CD8-positive, alpha-beta memory T cell (primary cell): ENCODE measurements at regions not wholly inside any gene's neighbourhood (a gene's known extent, or its start where the extent isn't known, plus 50 kb on each side); places are given as distances from the start of the nearest gene placed in this dataset.
"Not testable (repeated sequence)": the region's sequence is repeated elsewhere in the genome, so short reads cannot be mapped to it uniquely, and the experiment has no call there.

ENCODE experiments used
- CTCF ChIA-PET: fragments of 350-600 bp; sonication (Branson Sonifier 250); formaldehyde crosslinking; loops from one replicate; lab custom pipeline; 2021; ENCODE audit warnings: antibody characterized with exemption; lab: Charles Lee
- POLR2A ChIA-PET: fragments of 350-600 bp; sonication (Branson Sonifier 250); formaldehyde crosslinking; loops from one replicate; lab custom pipeline; 2021; ENCODE audit warnings: antibody characterized with exemption; lab: Charles Lee
- DNase-seq, 5 donors: peaks; one replicate each; pipeline versions ENCODE4 v3.0.0 to v3.0.0-alpha.2; 2020 to 2022; ENCODE audit warnings: mixed read lengths in 1 of 5
- H3K27ac ChIP-seq: one replicate; pipeline ENCODE4 v1.7.0; 2013; ENCODE audit warnings: low read depth, mild to moderate bottlenecking, low read length, moderate library complexity
- H3K27me3 ChIP-seq: 2 replicates; pipeline ENCODE4 v1.7.0; 2013; ENCODE audit warnings: low read length, mild to moderate bottlenecking; ENCODE audit not compliant: insufficient read depth, poor library complexity, severe bottlenecking
- H3K36me3 ChIP-seq: 2 replicates; pipeline ENCODE4 v1.7.0; 2013; ENCODE audit warnings: mild to moderate bottlenecking, low read length, moderate library complexity; ENCODE audit not compliant: insufficient read depth
- H3K4me1 ChIP-seq: 2 replicates; pipeline ENCODE4 v1.7.0; 2013; ENCODE audit warnings: mild to moderate bottlenecking, low read length, moderate library complexity; ENCODE audit not compliant: insufficient read depth
- H3K4me3 ChIP-seq: 2 replicates; pipeline ENCODE4 v1.7.0; 2013; ENCODE audit warnings: mild to moderate bottlenecking, low read length
- H3K9me3 ChIP-seq: 2 replicates; pipeline ENCODE4 v1.7.0; 2013; ENCODE audit warnings: mild to moderate bottlenecking, low read length
- H3K27ac Mint-ChIP-seq, 8 donors: one replicate each; pipeline ENCODE4 v1.8.0; 2020 to 2021; ENCODE audit warnings: mixed read lengths in 8 of 8, mild to moderate bottlenecking in 6 of 8, inconsistent platforms in 3 of 8, moderate library complexity in 3 of 8
- H3K27me3 Mint-ChIP-seq, 2 donors: one replicate each; pipeline ENCODE4 v1.8.0; 2020 to 2021; ENCODE audit warnings: mixed read lengths in 2 of 2, mild to moderate bottlenecking in 1 of 2, moderate library complexity in 1 of 2
- H3K36me3 Mint-ChIP-seq, 3 donors: one replicate each; pipeline ENCODE4 v1.8.0; 2020 to 2021; ENCODE audit warnings: mixed read lengths in 3 of 3, inconsistent platforms in 1 of 3, mild to moderate bottlenecking in 1 of 3
- H3K4me1 Mint-ChIP-seq, 3 donors: one replicate each; pipeline ENCODE4 v1.8.0; 2020 to 2021; ENCODE audit warnings: mixed read lengths in 3 of 3, inconsistent platforms in 1 of 3, mild to moderate bottlenecking in 1 of 3
- H3K4me3 Mint-ChIP-seq, 7 donors: one replicate each; pipeline ENCODE4 v1.8.0; 2020 to 2021; ENCODE audit warnings: mixed read lengths in 7 of 7, mild to moderate bottlenecking in 6 of 7, moderate library complexity in 4 of 7, inconsistent platforms in 2 of 7
- H3K9me3 Mint-ChIP-seq, 5 donors: one replicate each; pipeline ENCODE4 v1.8.0; 2020 to 2022; ENCODE audit warnings: mixed read lengths in 5 of 5, mild to moderate bottlenecking in 3 of 5, moderate library complexity in 2 of 5, inconsistent platforms in 1 of 5

- no peaks in the 10 kb centered on the region for H3K36me3 Mint-ChIP-seq
- H3K27me3 ChIP-seq, result no peaks in the 10 kb centered on the region
- H3K4me3 Mint-ChIP-seq, result no peak overlapping the region
- no peaks in the 10 kb centered on the region for H3K4me1 Mint-ChIP-seq
- ChIA-PET POLR2A (no interaction called here), CTCF (no interaction called here)
- no peak overlapping the region for H3K27ac Mint-ChIP-seq
- H3K9me3 ChIP-seq, result no peaks in the 10 kb centered on the region
- H3K4me3 ChIP-seq, result no peak overlapping the region
- DNase-seq, result no peak
- no peak overlapping the region for H3K27ac ChIP-seq
- no peaks in the 10 kb centered on the region for H3K4me1 ChIP-seq
- peaks cover 0 to 2% of the 10 kb centered on the region in 2 donors for H3K27me3 Mint-ChIP-seq
- H3K36me3 ChIP-seq, result no peaks in the 10 kb centered on the region
- peaks cover 0 to 4% (median 0%) of the 10 kb centered on the region in 5 donors for H3K9me3 Mint-ChIP-seq
Observed at GRCh38 chr3:87835236-87835635, 223.6 kb downstream of the CGGBP1 start.

DNA sequence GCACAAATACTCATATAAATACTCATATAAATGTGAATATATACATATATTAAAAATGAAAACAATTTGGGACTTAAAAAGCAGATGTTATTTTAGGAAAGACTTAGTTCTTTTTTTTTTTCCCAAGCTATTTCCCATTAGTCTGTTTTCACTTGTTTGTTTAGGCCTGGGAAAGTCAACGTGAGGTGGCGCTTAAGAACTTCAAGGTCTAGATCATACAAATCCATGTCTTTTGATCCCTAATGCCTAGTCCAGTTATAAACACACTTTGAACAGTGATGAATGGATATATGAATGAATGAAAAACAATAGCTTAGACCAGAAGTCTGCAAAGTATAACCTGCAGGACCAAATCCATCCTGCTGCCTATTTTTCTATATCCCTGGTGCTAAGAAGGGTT, 224.5 kb downstream of the CGGBP1 start:
- Histone ChIP-seq H3K9me3 (no peaks in the 10 kb centered on the region), H3K4me3 (no peak overlapping the region), H3K27me3 (no peaks in the 10 kb centered on the region), H3K27ac (no peak overlapping the region), H3K4me1 (no peaks in the 10 kb centered on the region), H3K36me3 (no peaks in the 10 kb centered on the region)
- peaks cover 0 to 3% (median 0%) of the 10 kb centered on the region in 5 donors for H3K9me3 Mint-ChIP-seq
- no peak for DNase-seq
- CTCF ChIA-PET, result no interaction called here
- no peaks in the 10 kb centered on the region for H3K4me1 Mint-ChIP-seq
- peaks cover 0 to 2% of the 10 kb centered on the region in 2 donors for H3K27me3 Mint-ChIP-seq
- H3K4me3 Mint-ChIP-seq, result no peak overlapping the region
- no peak overlapping the region for H3K27ac Mint-ChIP-seq
- POLR2A ChIA-PET, result no interaction called here
- H3K36me3 Mint-ChIP-seq, result no peaks in the 10 kb centered on the region

GRCh38 chr3:87833039-87833377, 225.8 kb downstream of the CGGBP1 start:
- H3K27ac Mint-ChIP-seq, result no peak overlapping the region
- H3K4me1 ChIP-seq, result no peaks in the 10 kb centered on the region
- no peaks in the 10 kb centered on the region for H3K36me3 ChIP-seq
- H3K9me3 Mint-ChIP-seq, result no peaks in the 10 kb centered on the region
- peaks cover 0 to 2% of the 10 kb centered on the region in 2 donors for H3K27me3 Mint-ChIP-seq
- H3K27ac ChIP-seq, result no peak overlapping the region
- no peaks in the 10 kb centered on the region for H3K9me3 ChIP-seq
- no peaks in the 10 kb centered on the region for H3K27me3 ChIP-seq
- no peaks in the 10 kb centered on the region for H3K36me3 Mint-ChIP-seq
- CTCF ChIA-PET, result no interaction called here
- H3K4me3 Mint-ChIP-seq, result no peak overlapping the region
- H3K4me1 Mint-ChIP-seq, result no peaks in the 10 kb centered on the region
- DNase-seq, result no peak
- no peak overlapping the region for H3K4me3 ChIP-seq
- POLR2A ChIA-PET, result no interaction called here

GRCh38 chr3:87828046-87828445, 230.8 kb downstream of the CGGBP1 start:
- POLR2A ChIA-PET, result no interaction called here
- no peak overlapping the region for H3K4me3 ChIP-seq
- no peak overlapping the region for H3K4me3 Mint-ChIP-seq

GRCh38 chr3:87822563-87822962, 236.2 kb downstream of the CGGBP1 start:
- Histone ChIP-seq H3K4me3 (no peak overlapping the region), H3K36me3 (no peaks in the 10 kb centered on the region), H3K4me1 (no peaks in the 10 kb centered on the region), H3K27ac (no peak overlapping the region), H3K9me3 (no peaks in the 10 kb centered on the region), H3K27me3 (no peaks in the 10 kb centered on the region)
- Mint-ChIP-seq H3K4me1 (no peaks in the 10 kb centered on the region), H3K4me3 (no peak overlapping the region), H3K27ac (no peak overlapping the region), H3K36me3 (no peaks in the 10 kb centered on the region), H3K9me3 (no peaks in the 10 kb centered on the region), H3K27me3 (peaks cover 3% of the 10 kb centered on the region in 2 donors)
- no peak for DNase-seq
- ChIA-PET CTCF (no interaction called here), POLR2A (no interaction called here)

More at GRCh38 chr3:87828046-87828445, 230.8 kb downstream of the CGGBP1 start:
- no peak for DNase-seq
- Mint-ChIP-seq H3K4me1 (no peaks in the 10 kb centered on the region), H3K27ac (no peak overlapping the region), H3K27me3 (peaks cover 3 to 5% of the 10 kb centered on the region in 2 donors), H3K9me3 (no peaks in the 10 kb centered on the region), H3K36me3 (no peaks in the 10 kb centered on the region)
- Histone ChIP-seq H3K36me3 (no peaks in the 10 kb centered on the region), H3K27ac (no peak overlapping the region), H3K27me3 (no peaks in the 10 kb centered on the region), H3K4me1 (no peaks in the 10 kb centered on the region), H3K9me3 (no peaks in the 10 kb centered on the region)
- CTCF ChIA-PET, result no interaction called here

DNA sequence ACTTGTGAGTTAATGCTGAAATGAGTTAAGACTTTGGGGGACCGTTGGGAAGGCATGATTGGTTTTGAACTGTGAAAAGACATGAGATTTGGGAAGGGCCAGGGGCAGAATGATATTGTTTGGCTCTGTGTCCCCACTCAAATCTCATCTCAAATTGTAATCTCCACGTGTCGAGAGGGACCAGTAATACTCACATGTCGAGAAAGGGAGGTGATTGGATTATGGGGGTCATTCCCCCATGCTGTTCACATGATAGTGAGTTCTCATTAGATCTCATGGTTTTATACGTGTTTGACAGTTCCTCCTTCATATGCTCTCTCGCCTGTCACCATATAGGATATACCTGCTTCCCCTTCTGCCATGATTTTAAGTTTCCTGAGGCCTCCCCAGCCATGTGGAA, 245.3 kb downstream of the CGGBP1 start:
- H3K4me3 ChIP-seq, H3K4me3 Mint-ChIP-seq, H3K4me1 Mint-ChIP-seq, H3K36me3 ChIP-seq, H3K27me3 Mint-ChIP-seq, DNase-seq, CTCF ChIA-PET, H3K27ac ChIP-seq, H3K9me3 ChIP-seq, H3K4me1 ChIP-seq, H3K9me3 Mint-ChIP-seq, H3K36me3 Mint-ChIP-seq, H3K27me3 ChIP-seq, H3K27ac Mint-ChIP-seq, POLR2A ChIA-PET: not testable (repeated sequence)

- Histone ChIP-seq H3K27me3 (no peaks in the 10 kb centered on the region), H3K36me3 (no peaks in the 10 kb centered on the region), H3K4me1 (no peaks in the 10 kb centered on the region), H3K4me3 (no peak overlapping the region), H3K9me3 (no peaks in the 10 kb centered on the region), H3K27ac (no peak overlapping the region)
- Mint-ChIP-seq H3K27ac (no peak overlapping the region), H3K9me3 (peaks cover 0 to 6% (median 2%) of the 10 kb centered on the region in 5 donors), H3K4me3 (no peak overlapping the region), H3K36me3 (no peaks in the 10 kb centered on the region), H3K27me3 (peaks cover 5 to 9% of the 10 kb centered on the region in 2 donors), H3K4me1 (peaks cover 2 to 3% (median 2%) of the 10 kb centered on the region in 3 donors)
- POLR2A ChIA-PET, result no interaction called here
- CTCF ChIA-PET, result no interaction called here
- no peak for DNase-seq
Observed at GRCh38 chr3:87811953-87812352, 246.9 kb downstream of the CGGBP1 start.

DNA sequence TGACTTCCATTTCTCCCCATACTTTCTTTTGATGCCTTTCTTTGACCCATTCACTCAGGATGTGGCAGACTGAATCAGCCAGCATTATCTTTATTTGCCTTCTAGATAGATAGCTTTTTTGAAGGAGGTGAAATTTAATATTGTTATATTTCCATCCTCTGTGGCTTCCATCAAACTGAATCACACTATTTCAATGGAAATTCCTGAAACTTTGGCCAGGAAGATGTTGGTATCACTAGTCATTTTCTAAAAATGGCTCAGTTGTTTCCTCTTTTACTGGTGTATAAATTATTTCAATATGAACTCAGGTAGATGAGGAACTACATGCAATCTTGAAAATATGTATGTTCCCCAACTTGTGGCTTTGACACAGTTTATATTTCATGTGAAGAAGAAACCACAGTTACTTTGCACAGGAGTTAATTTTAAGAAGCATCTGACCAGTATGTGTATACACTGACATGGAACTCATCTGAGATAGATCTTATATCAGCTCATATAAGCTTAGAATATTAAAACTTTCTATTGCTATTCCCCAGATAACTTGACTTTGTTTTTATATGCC, 248.3 kb downstream of the CGGBP1 start:
- H3K27ac ChIP-seq, result no peak overlapping the region
- H3K36me3 Mint-ChIP-seq, result no peaks in the 10 kb centered on the region

More for the DNA sequence above, 248.3 kb downstream of the CGGBP1 start:
- H3K36me3 ChIP-seq, result no peaks in the 10 kb centered on the region
- Mint-ChIP-seq H3K4me1 (peaks cover 3 to 10% (median 8%) of the 10 kb centered on the region in 3 donors), H3K4me3 (no peak overlapping the region), H3K27me3 (peaks cover 8 to 9% of the 10 kb centered on the region in 2 donors), H3K27ac (no peak overlapping the region), H3K9me3 (peaks cover 0 to 6% (median 2%) of the 10 kb centered on the region in 5 donors)
- no peak for DNase-seq
- POLR2A ChIA-PET, result no interaction called here
- no peaks in the 10 kb centered on the region for H3K27me3 ChIP-seq
- H3K4me3 ChIP-seq, result no peak overlapping the region
- CTCF ChIA-PET, result no interaction called here
- H3K4me1 ChIP-seq, result no peaks in the 10 kb centered on the region
- no peaks in the 10 kb centered on the region for H3K9me3 ChIP-seq
